Transverse colon (tissue), 4 donors: ENCODE measurements at regions not wholly inside any gene's neighbourhood (a gene's known extent, or its start where the extent isn't known, plus 50 kb on each side); places are given as distances from the start of the nearest gene placed in this dataset.

ENCODE experiments used
- POLR2A ChIP-seq: fragments of 450-650 bp; IDR thresholded peaks from one replicate; pipeline ENCODE4 v1.6.1; 2016; ENCODE audit warnings: antibody characterized with exemption, mild to moderate bottlenecking, moderate library complexity
- POLR2AphosphoS5 ChIP-seq, 3 donors: sonication (generic); formaldehyde crosslinking; IDR thresholded peaks; one replicate each; pipeline ENCODE4 v1.6.1; 2016; ENCODE audit warnings: antibody characterized with exemption in 3 of 3
- TF ChIP-seq, protein P1 (sequence below), 5 experiments: fragments of 200-600 bp in 3 of 5; fragments of 450-650 bp in 2 of 5; sonication (generic) in 3 of 5; IDR thresholded peaks; 1 replicate in 2 of 5; 2 replicates in 3 of 5; pipeline ENCODE4 v1.5.1; 2016 to 2017; ENCODE audit warnings: antibody characterized with exemption in 5 of 5, inconsistent platforms in 3 of 5, mild to moderate bottlenecking in 2 of 5, moderate library complexity in 1 of 5

- no peak for TF ChIP-seq POLR2A
- TF ChIP-seq, protein P1, sequence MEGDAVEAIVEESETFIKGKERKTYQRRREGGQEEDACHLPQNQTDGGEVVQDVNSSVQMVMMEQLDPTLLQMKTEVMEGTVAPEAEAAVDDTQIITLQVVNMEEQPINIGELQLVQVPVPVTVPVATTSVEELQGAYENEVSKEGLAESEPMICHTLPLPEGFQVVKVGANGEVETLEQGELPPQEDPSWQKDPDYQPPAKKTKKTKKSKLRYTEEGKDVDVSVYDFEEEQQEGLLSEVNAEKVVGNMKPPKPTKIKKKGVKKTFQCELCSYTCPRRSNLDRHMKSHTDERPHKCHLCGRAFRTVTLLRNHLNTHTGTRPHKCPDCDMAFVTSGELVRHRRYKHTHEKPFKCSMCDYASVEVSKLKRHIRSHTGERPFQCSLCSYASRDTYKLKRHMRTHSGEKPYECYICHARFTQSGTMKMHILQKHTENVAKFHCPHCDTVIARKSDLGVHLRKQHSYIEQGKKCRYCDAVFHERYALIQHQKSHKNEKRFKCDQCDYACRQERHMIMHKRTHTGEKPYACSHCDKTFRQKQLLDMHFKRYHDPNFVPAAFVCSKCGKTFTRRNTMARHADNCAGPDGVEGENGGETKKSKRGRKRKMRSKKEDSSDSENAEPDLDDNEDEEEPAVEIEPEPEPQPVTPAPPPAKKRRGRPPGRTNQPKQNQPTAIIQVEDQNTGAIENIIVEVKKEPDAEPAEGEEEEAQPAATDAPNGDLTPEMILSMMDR (IDR thresholded peaks at IDR 0.05), result no peak
- no peak for TF ChIP-seq POLR2AphosphoS5 (IDR thresholded peaks at IDR 0.05)
Observed at GRCh38 chr2:120617055-120617454, 118.6 kb upstream of the GLI2 start.
